CD4-positive, alpha-beta T cell (primary cell): ENCODE measurements at regions not wholly inside any gene's neighbourhood (a gene's known extent, or its start where the extent isn't known, plus 50 kb on each side); places are given as distances from the start of the nearest gene placed in this dataset.

Experiments used
- ATAC-seq: fragments of 200-7000 bp; cut with Tn5 transposase; one replicate; pipeline ENCODE4 v1.10.0; 2022; ENCODE audit warnings: mild to moderate bottlenecking; ENCODE audit not compliant: poor library complexity
- CTCF ChIA-PET: fragments of 350-600 bp; sonication (Branson Sonifier 250); formaldehyde crosslinking; loops from one replicate; lab custom pipeline; 2021; ENCODE audit warnings: antibody characterized with exemption, inconsistent platforms; lab: Charles Lee
- POLR2A ChIA-PET: fragments of 350-600 bp; sonication (Branson Sonifier 250); formaldehyde crosslinking; loops from one replicate; lab custom pipeline; 2021; ENCODE audit warnings: antibody characterized with exemption, inconsistent platforms; lab: Charles Lee
- DNase-seq, 14 experiments: peaks; one replicate each; pipeline ENCODE4 v3.0.0-alpha.2; 2013 to 2020; ENCODE audit warnings: mixed read lengths in 2 of 14
- H3K27ac ChIP-seq, 2 donors: one replicate each; pipeline versions ENCODE4 v1.5.1 to v1.7.0; 2013; ENCODE audit warnings: low read length in 2 of 2, low read depth in 1 of 2, mild to moderate bottlenecking in 1 of 2
- H3K27me3 ChIP-seq, 2 experiments: 1 replicate in 1 of 2; 2 replicates in 1 of 2; pipeline versions ENCODE4 v1.6.1 to v1.7.0; 2013; ENCODE audit warnings: low read length in 2 of 2, control low read depth in 1 of 2, mild to moderate bottlenecking in 1 of 2, moderate library complexity in 1 of 2; ENCODE audit not compliant: insufficient read depth in 2 of 2, control insufficient read depth in 1 of 2
- H3K36me3 ChIP-seq: one replicate; pipeline ENCODE4 v1.6.1; 2013; ENCODE audit warnings: low read length, control low read depth; ENCODE audit not compliant: insufficient read depth
- H3K4me1 ChIP-seq: one replicate; pipeline ENCODE4 v1.6.1; 2013; ENCODE audit warnings: low read length, control low read depth; ENCODE audit not compliant: insufficient read depth
- H3K4me3 ChIP-seq: one replicate; pipeline ENCODE4 v1.5.1; 2013; ENCODE audit warnings: mild to moderate bottlenecking, low read length, moderate library complexity
- H3K9me3 ChIP-seq, 2 experiments: 1 replicate in 1 of 2; 2 replicates in 1 of 2; pipeline versions ENCODE4 v1.6.1 to v1.7.0; 2013; ENCODE audit warnings: low read length in 2 of 2, mild to moderate bottlenecking in 2 of 2, control low read depth in 1 of 2, moderate library complexity in 1 of 2; ENCODE audit not compliant: control insufficient read depth in 1 of 2, insufficient read depth in 1 of 2
- H3K27ac Mint-ChIP-seq: one replicate; pipeline ENCODE4 v1.8.0; 2020; ENCODE audit warnings: mixed read lengths
- H3K27me3 Mint-ChIP-seq: one replicate; pipeline ENCODE4 v1.8.0; 2021; ENCODE audit warnings: mixed read lengths
- H3K36me3 Mint-ChIP-seq: one replicate; pipeline ENCODE4 v1.8.0; 2021; ENCODE audit warnings: low read depth, mixed read lengths
- H3K4me1 Mint-ChIP-seq: one replicate; pipeline ENCODE4 v1.8.0; 2021; ENCODE audit warnings: low read depth, mixed read lengths
- H3K4me3 Mint-ChIP-seq: one replicate; pipeline ENCODE4 v1.8.0; 2020; ENCODE audit warnings: mild to moderate bottlenecking, mixed read lengths
- H3K9me3 Mint-ChIP-seq: one replicate; pipeline ENCODE4 v1.8.0; 2020; ENCODE audit warnings: mixed read lengths
- CTCF ChIP-seq: fragments of 200-600 bp; IDR thresholded peaks from one replicate; pipeline ENCODE4 v1.8.0; 2022; ENCODE audit warnings: antibody characterized with exemption, mild to moderate bottlenecking
- intact Hi-C, 2 experiments: fragments of 100-400 bp; cut with DNase I in 1 of 2; cut with micrococcal nuclease in 1 of 2; formaldehyde crosslinking; loops; one replicate each; pipeline versions ENCODE4 v1.15.1 to v1.9.0; 2023 to 2025; cut with DNase I, micrococcal nuclease

GRCh38 chr3:14300721-14301399 lies 101.5 kb upstream of the SLC6A6 start:
- Mint-ChIP-seq H3K27ac (no peak overlapping the region), H3K9me3 (no peaks in the 10 kb centered on the region), H3K27me3 (peaks cover 19% of the 10 kb centered on the region), H3K36me3 (no peaks in the 10 kb centered on the region), H3K4me3 (no peak overlapping the region), H3K4me1 (no peaks in the 10 kb centered on the region)
- TF ChIP-seq CTCF = no peak
- Histone ChIP-seq H3K9me3 (no peaks in the 10 kb centered on the region), H3K4me3 (no peak overlapping the region), H3K4me1 (peaks cover 18% of the 10 kb centered on the region), H3K27ac (no peak overlapping the region), H3K27me3 (peaks cover 0 to 10% of the 10 kb centered on the region in 2 experiments), H3K36me3 (no peaks in the 10 kb centered on the region)
- POLR2A ChIA-PET = no interaction called here
- CTCF ChIA-PET = no interaction called here
- ATAC-seq (no peak), DNase-seq (no peak)
- intact Hi-C loops = no loop called here

DNA sequence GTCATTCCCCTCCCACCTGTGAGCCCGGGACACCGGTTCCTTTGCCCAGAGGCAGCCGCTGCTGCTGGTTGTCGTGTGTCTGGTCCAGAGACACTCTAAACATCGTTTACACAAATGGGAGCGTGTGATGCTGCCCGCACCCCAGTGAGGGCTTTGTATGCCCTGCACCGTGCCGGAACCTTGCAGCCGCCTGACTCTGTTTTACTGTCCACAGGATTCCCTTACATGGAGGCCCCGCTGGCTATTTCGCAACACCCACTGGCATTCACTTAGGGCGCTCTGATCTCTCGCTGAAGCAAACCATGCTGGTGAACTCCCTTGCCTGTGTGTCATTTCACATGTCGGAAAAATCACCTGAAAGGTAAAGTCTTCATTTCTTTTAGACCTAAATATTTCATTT lies 100.8 kb upstream of the SLC6A6 start:
- H3K4me1 ChIP-seq = peaks cover 18% of the 10 kb centered on the region
- no peak overlapping the region for H3K27ac Mint-ChIP-seq
- DNase-seq (no peak), ATAC-seq (no peak)
- TF ChIP-seq CTCF = no peak
- H3K36me3 Mint-ChIP-seq = no peaks in the 10 kb centered on the region
- intact Hi-C loops = no loop called here
- no peaks in the 10 kb centered on the region for H3K9me3 Mint-ChIP-seq
- POLR2A ChIA-PET = no interaction called here
- H3K4me1 Mint-ChIP-seq = no peaks in the 10 kb centered on the region
- no peaks in the 10 kb centered on the region for H3K9me3 ChIP-seq
- H3K36me3 ChIP-seq = no peaks in the 10 kb centered on the region
- H3K27ac ChIP-seq = no peak overlapping the region
- peaks cover 0 to 7% of the 10 kb centered on the region in 2 experiments for H3K27me3 ChIP-seq
- H3K27me3 Mint-ChIP-seq = peaks cover 17% of the 10 kb centered on the region
- CTCF ChIA-PET = no interaction called here
- H3K4me3 Mint-ChIP-seq = no peak overlapping the region
- no peak overlapping the region for H3K4me3 ChIP-seq

DNA sequence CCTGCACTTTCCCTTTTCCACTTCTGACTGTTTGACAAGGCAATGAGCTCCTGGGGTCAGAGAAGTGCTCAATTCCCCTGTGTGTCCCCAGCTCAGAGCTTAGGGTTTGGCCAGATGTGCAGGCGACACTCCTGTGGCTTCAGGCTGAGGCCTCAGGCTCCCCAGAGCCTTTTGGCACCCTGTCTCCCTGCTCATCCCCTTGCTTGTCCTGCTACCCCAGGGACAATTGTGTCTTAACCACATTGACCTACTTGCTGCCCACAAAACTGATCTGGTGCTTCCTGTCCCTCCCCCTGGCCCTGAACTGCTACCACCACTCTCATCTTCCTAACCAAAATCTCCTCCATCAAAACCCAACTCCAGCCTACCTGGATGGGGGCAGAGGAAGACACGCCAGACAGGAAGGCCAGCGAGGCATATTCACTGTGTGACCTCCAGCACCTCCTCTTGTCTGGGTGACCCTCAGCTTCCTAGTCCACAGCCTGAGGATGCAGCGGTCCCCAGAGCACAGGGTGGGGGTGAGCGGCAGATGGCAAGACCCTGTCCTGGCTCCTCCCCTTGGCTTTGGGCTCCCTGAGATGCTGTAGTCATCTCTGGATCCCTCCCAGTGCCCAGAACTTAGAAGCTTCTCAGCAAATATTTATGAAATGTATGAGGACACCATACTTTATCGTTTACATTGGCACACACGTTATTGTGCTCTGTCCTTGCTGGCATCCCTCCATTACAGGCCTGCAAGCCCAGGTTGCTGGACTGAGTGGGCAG lies 98.9 kb upstream of the SLC6A6 start:
- ATAC-seq = no peak
- peaks cover 16% of the 10 kb centered on the region for H3K4me1 ChIP-seq
- H3K27ac Mint-ChIP-seq = no peak overlapping the region

More for the DNA sequence above, 98.9 kb upstream of the SLC6A6 start:
- no peaks in the 10 kb centered on the region for H3K36me3 ChIP-seq
- DNase-seq = peak in 1 of 14 experiments; percentile 14
- H3K27ac ChIP-seq = no peak overlapping the region
- peaks cover 0 to 8% of the 10 kb centered on the region in 2 experiments for H3K9me3 ChIP-seq
- H3K4me3 Mint-ChIP-seq = no peak overlapping the region
- H3K4me3 ChIP-seq = no peak overlapping the region
- ChIA-PET CTCF (no interaction called here), POLR2A (no interaction called here)
- no peaks in the 10 kb centered on the region for H3K9me3 Mint-ChIP-seq
- peaks cover 0 to 6% of the 10 kb centered on the region in 2 experiments for H3K27me3 ChIP-seq
- no peaks in the 10 kb centered on the region for H3K36me3 Mint-ChIP-seq
- H3K4me1 Mint-ChIP-seq = no peaks in the 10 kb centered on the region
- TF ChIP-seq CTCF = no peak
- peaks cover 16% of the 10 kb centered on the region for H3K27me3 Mint-ChIP-seq
- intact Hi-C loops = no loop called here
